Panc1 (cell line): ENCODE measurements at regions not wholly inside any gene's neighbourhood (a gene's known extent, or its start where the extent isn't known, plus 50 kb on each side); places are given as distances from the start of the nearest gene placed in this dataset.

Experiments used
- ATAC-seq: fragments of 200-7000 bp; cut with Tn5 transposase; 2 replicates; pipeline ENCODE4 v1.9.1; 2020; ENCODE audit warnings: mild to moderate bottlenecking, moderate library complexity
- BruUV-seq: library from RNA; stranded (reverse); fragments of 400-500 nt; replicated peaks from 2 replicates; lab custom pipeline; 2021; lab: Mats Ljungman, UMichigan
- CTCF ChIA-PET: fragments of 300-600 bp; sonication (Branson Sonifier 250); formaldehyde crosslinking; loops from one replicate; lab custom pipeline; 2022; ENCODE audit warnings: antibody characterized with exemption; lab: Charles Lee
- POLR2A ChIA-PET: fragments of 300-600 bp; sonication (Branson Sonifier 250); formaldehyde crosslinking; loops from one replicate; lab custom pipeline; 2022; ENCODE audit warnings: antibody characterized with exemption; lab: Charles Lee
- DNase-seq: peaks from one replicate; pipeline ENCODE4 v3.0.0-alpha.2; 2010; ENCODE audit warnings: low read depth, low spot score
- H3K27ac ChIP-seq: 2 replicates; pipeline ENCODE4 v1.5.1; 2011; ENCODE audit warnings: mild to moderate bottlenecking, low read length, inconsistent platforms
- H3K27me3 ChIP-seq: fragments of 200-500 bp; sonication (Bioruptor generic); 2 replicates; pipeline ENCODE4 v1.6.0; 2014; ENCODE audit warnings: low read length, inconsistent platforms; ENCODE audit not compliant: control insufficient read depth, insufficient read depth
- H3K36me3 ChIP-seq: fragments of 200-500 bp; sonication (Bioruptor generic); 2 replicates; pipeline ENCODE4 v1.5.1; 2014; ENCODE audit warnings: inconsistent platforms, mild to moderate bottlenecking, low read length, moderate library complexity; ENCODE audit not compliant: control insufficient read depth, insufficient read depth
- H3K4me1 ChIP-seq: 2 replicates; pipeline ENCODE4 v1.5.1; 2011; ENCODE audit warnings: inconsistent platforms, mild to moderate bottlenecking, low read length, moderate library complexity; ENCODE audit not compliant: control insufficient read depth, insufficient read depth
- H3K4me3 ChIP-seq, 2 experiments: 2 replicates each; pipeline ENCODE4 v1.5.1; 2011 to 2012; ENCODE audit warnings: low read depth in 2 of 2, low read length in 2 of 2, mild to moderate bottlenecking in 2 of 2, inconsistent platforms in 1 of 2, moderate library complexity in 1 of 2
- H3K9me3 ChIP-seq: fragments of 200-500 bp; sonication (Bioruptor generic); 2 replicates; pipeline ENCODE4 v1.5.1; 2014; ENCODE audit warnings: low read depth, mild to moderate bottlenecking, inconsistent platforms, low read length, moderate library complexity; ENCODE audit not compliant: control insufficient read depth, insufficient read depth
- CTCF ChIP-seq: fragments of 450-650 bp; IDR thresholded peaks from 2 replicates; pipeline ENCODE4 v1.5.1; 2017; ENCODE audit warnings: mild to moderate bottlenecking
- POLR2AphosphoS5 ChIP-seq: IDR thresholded peaks from 2 replicates; pipeline ENCODE4 v1.6.1; 2012; ENCODE audit warnings: mild to moderate bottlenecking, low read depth, low read length, moderate library complexity
- REST ChIP-seq, 2 experiments: IDR thresholded peaks; 2 replicates each; pipeline ENCODE4 v1.6.1; 2011 to 2012; ENCODE audit warnings: low read depth in 2 of 2, control low read depth in 1 of 2, low read length in 1 of 2, mild to moderate bottlenecking in 1 of 2, moderate library complexity in 1 of 2; ENCODE audit not compliant: insufficient read depth in 1 of 2
- SIN3A ChIP-seq: IDR thresholded peaks from 2 replicates; pipeline ENCODE4 v1.6.1; 2012; ENCODE audit warnings: low read depth, mild to moderate bottlenecking, low read length, moderate library complexity, borderline replicate concordance; ENCODE audit not compliant: insufficient read depth
- TCF7L2 ChIP-seq: IDR thresholded peaks from 2 replicates; pipeline ENCODE4 v1.6.1; 2011; ENCODE audit warnings: mild to moderate bottlenecking, low read depth, low read length, inconsistent platforms
- in situ Hi-C: cut with HindIII; loops from 2 replicates; pipeline ENCODE4 v1.10.0; 2016; ENCODE audit warnings: low sequenced_read_pairs, low pct_unique_long_range_greater_than_20kb
- intact Hi-C: fragments of 100-400 bp; cut with micrococcal nuclease; formaldehyde crosslinking; loops from one replicate; pipeline ENCODE4 v1.10.0; 2022; ENCODE audit not compliant: unreplicated experiment

GRCh38 chrX:43140582-43140981 is 362.6 kb upstream of the PPP1R2C start:
- H3K9me3 ChIP-seq: no peaks in the 10 kb centered on the region
- no peak for TF ChIP-seq SIN3A
- no peak for TF ChIP-seq REST (IDR thresholded peaks at IDR 0.05; ENCODE audit: insufficient read depth in 1 of 2, low read depth in 2 of 2, low read length in 1 of 2)
- TF ChIP-seq POLR2AphosphoS5: no peak
- no peak for TF ChIP-seq CTCF
- no peak for TF ChIP-seq TCF7L2
- H3K27me3 ChIP-seq: no peaks in the 10 kb centered on the region
- no TSS peak for BruUV-seq
- H3K27ac ChIP-seq: no peak overlapping the region
- no peak for ATAC-seq
- H3K4me3 ChIP-seq: no peak overlapping the region
- no peak for DNase-seq
- no peaks in the 10 kb centered on the region for H3K4me1 ChIP-seq
- intact Hi-C loops (no loop called here), in situ Hi-C loops (no loop called here)
- no peaks in the 10 kb centered on the region for H3K36me3 ChIP-seq
- POLR2A ChIA-PET: no interaction called here
- CTCF ChIA-PET: no interaction called here

GRCh38 chrX:43141885-43142284 is 363.9 kb upstream of the PPP1R2C start:
- TF ChIP-seq TCF7L2 (no peak), REST (IDR thresholded peaks at IDR 0.05; ENCODE audit: insufficient read depth in 1 of 2, low read depth in 2 of 2, low read length in 1 of 2) (no peak), SIN3A (no peak), CTCF (no peak), POLR2AphosphoS5 (no peak)
- in situ Hi-C loops: no loop called here
- POLR2A ChIA-PET: no interaction called here
- Histone ChIP-seq H3K4me1 (no peaks in the 10 kb centered on the region), H3K27me3 (no peaks in the 10 kb centered on the region), H3K36me3 (no peaks in the 10 kb centered on the region), H3K27ac (no peak overlapping the region), H3K9me3 (no peaks in the 10 kb centered on the region), H3K4me3 (no peak overlapping the region)
- BruUV-seq: no TSS peak
- CTCF ChIA-PET: no interaction called here
- intact Hi-C loops: no loop called here
- DNase-seq (no peak), ATAC-seq (no peak)
